NOMO-1 treated with DMSO at 0.1 percent for 48 hours (cell line): ENCODE measurements at regions not wholly inside any gene's neighbourhood (a gene's known extent, or its start where the extent isn't known, plus 50 kb on each side); places are given as distances from the start of the nearest gene placed in this dataset.
A peak's percentile ranks its signal among the peaks of the same experiment; 100 is the strongest.

Source experiments
- DNase-seq: peaks from one replicate; lab custom pipeline; 2025; ENCODE audit not compliant: unreplicated experiment; lab: John Stamatoyannopoulos, UW

- no peak for DNase-seq
Observed at GRCh38 chr1:208298593-208299269, 54.5 kb upstream of the PLXNA2 start.

DNA sequence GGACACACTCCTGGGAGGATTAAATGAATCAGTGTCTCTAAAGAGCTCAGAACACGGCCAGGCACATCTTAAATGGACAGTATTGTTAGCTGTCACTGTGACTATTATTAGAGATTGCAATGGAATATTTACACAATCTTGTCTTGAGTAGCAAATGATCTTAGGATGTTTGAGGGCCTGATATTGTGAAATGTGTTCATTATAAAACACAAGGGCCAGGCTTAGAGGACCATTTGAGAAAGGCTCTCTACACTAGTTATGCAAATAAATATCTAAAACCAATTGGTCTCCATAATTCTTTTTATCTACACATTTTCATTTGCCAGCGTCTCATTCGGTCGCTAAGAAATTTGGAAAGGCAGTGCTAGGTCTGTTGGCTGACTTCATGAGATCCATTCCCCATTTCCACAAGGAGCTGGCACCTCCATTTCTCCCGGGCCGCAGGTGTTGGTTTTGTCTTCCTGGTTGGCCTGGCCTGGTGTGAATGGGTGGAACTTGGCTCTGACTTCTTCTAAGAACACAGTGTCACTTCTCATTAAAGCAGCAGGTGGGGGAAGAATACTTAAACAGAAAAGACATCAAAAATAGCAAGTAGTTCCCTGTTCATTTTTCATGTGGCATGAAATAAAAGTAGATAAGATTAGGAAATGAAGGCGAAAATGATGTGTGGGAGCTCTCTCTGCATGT lies 56.0 kb upstream of the PLXNA2 start:
- DNase-seq, result no peak

GRCh38 chr1:208302699-208303238 lies 58.6 kb upstream of the PLXNA2 start:
- no peak for DNase-seq

GRCh38 chr1:208303743-208304712 lies 59.8 kb upstream of the PLXNA2 start:
- DNase-seq, result no peak

GRCh38 chr1:208308221-208308620 lies 64.0 kb upstream of the PLXNA2 start:
- DNase-seq, result no peak

GRCh38 chr1:208309771-208310170 lies 65.6 kb upstream of the PLXNA2 start:
- no peak for DNase-seq

- no peak for DNase-seq
Observed at GRCh38 chr1:208312706-208313105, 68.5 kb upstream of the PLXNA2 start.

DNA sequence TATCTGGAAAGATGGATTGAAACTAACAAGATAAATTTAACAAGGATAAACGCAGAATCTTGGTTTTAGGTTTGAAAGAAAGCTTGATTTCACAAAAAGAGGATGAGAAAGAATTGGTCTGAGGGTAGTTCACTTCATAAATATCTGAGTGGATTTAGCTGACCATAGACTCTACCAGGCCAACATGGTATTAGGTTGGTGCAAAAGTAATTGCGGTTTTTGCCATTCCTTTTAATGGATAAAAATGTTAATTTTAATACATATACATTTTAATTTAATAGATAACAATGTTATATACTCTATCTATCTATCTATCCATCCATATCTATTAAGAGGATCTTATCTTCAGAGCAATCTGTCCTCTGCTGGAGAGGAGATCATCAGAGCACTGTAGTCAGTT lies 70.2 kb upstream of the PLXNA2 start:
- no peak for DNase-seq

DNA sequence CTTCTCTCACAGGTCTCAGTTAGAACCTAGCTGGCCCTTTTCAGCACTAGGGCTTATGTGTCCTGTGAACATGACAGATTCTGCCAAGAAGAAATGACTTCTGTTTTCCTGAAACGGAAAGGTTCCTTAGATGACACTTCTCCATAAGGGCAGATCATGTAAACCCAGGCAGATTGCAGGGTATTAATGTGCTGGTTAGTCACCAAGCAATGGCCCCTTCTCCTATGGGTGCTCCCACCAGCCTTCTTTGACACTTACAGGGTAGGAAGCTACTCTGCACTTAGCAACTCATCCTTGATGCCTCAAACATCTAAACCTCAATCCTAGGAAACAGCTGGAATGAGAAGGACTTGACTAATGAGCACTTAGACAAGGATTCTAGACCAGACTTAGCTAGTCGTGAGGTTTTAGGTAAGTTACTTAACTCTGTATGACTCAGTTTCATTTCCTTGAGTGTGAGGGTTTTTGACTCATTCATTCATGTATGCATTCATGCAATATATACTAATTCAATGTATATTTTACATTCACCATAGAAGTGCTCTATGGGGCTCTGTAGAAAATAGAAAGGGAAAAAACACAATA lies 74.1 kb upstream of the PLXNA2 start:
- no peak for DNase-seq

GRCh38 chr1:208324005-208324404 lies 79.8 kb upstream of the PLXNA2 start:
- DNase-seq, result no peak

- DNase-seq, result no peak
Observed at GRCh38 chr1:208326033-208326432, 81.8 kb upstream of the PLXNA2 start.

DNA sequence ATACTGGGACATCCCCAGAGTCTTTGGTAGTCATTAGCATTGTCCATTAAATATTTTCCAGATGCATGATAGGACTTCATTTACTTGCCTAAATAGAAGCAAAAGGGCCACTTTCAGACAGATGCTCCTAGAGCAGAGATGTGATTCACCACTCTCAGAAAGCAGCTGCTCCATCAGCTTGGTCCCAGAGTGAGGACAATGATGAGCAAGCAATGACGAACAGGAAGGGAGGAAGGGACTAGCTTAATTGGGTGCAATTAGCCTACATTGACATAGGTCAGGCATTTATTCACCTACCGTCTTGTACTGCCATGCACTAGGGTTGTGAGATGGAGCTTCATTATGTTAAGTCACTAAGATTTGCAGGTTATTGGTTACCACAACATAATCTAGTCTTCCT lies 85.1 kb upstream of the PLXNA2 start:
- DNase-seq, result no peak

- DNase-seq, result no peak
Observed at GRCh38 chr1:208332036-208332773, 88.0 kb upstream of the PLXNA2 start.

GRCh38 chr1:208332774-208333126 lies 88.6 kb upstream of the PLXNA2 start:
- DNase-seq, result no peak

DNA sequence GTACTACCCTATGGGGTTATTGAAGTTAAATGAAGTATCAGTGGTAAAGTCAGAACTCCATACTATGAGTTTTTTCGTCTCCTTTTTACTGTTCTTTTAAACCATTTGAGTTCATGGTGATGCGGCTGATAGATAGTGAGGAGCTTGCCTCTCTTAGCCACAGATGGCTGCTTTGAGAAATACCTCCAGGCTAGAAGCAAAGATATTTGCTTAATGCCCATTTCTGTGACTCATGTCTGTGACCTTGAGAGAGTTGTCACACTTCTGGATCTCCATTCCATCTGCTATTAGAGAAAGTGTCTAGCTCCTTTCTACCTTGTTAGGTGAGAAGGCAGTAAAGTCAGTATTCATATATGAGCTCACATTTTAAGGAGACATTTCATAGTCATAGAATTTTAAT lies 89.5 kb upstream of the PLXNA2 start:
- no peak for DNase-seq

DNA sequence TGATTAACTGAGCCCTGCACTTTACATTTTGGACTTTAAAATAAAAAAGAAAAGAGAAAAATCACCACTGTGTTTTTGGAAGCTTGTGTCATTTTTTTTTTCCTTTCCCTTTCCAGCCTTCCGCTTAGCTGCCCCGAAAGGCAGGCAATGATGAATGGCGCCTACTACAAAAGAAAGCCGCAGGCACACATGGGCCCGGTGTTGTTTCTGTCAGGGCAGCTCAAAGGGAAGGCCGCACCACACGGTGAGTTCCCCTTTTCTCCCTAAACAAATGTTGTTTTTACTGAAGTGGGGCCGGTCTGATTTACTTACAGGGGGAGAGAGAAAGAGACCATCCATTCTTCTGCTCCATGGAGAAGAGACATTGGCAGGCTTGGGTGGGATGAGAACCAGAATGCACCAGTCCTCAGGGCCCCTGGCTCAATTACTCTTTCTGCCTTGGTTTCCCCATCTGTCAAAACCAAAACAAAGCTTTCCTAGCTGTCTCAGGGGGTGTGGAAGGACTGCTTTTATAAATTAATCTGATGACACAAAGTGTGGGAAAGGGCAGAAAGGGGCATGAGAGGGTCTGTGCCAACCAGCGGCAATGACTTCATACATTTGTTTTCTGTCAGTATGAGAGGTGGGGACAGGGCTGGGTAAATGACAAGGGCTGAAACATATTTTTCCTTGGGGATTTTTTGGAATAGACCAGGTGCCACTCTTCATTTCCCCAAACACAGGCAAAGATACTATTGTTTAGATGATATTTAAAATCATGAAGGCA lies 91.4 kb upstream of the PLXNA2 start:
- no peak for DNase-seq

DNA sequence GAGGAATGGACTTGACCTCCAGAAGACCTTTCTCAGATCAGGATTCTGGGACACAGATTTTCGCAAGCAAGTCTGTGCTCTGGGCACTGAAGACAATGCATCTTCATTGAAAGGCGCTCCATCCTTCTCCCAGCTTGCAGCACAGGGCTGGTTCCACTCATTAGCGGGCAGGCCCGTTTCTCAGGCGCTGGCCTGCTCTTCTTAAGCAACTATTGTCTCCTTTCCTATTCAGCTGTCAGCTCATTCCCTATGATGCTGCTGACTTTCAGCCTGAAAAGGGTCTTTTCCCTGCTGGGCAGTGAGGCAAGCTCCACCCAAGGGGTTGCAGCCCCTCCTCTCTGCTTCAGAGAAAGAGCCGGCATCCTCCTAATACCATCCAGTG lies 91.9 kb upstream of the PLXNA2 start:
- DNase-seq, result no peak

GRCh38 chr1:208339911-208340310 lies 95.7 kb upstream of the PLXNA2 start:
- no peak for DNase-seq

GRCh38 chr1:208343226-208343625 lies 99.0 kb upstream of the PLXNA2 start:
- DNase-seq, result peak; percentile 9
